ENCODE measurements at regions not wholly inside any gene's neighbourhood (a gene's known extent, or its start where the extent isn't known, plus 50 kb on each side); places are given as distances from the start of the nearest gene placed in this dataset.

GRCh38 chr3:31404871-31405270 lies 127.9 kb upstream of the STT3B start:
- DNase-seq, result no peak

GRCh38 chr3:31405515-31405914 lies 127.2 kb upstream of the STT3B start:
- no peak for DNase-seq

GRCh38 chr3:31406896-31407295 lies 125.8 kb upstream of the STT3B start:
- no peak for DNase-seq

GRCh38 chr3:31407665-31408064 lies 125.1 kb upstream of the STT3B start:
- DNase-seq, result no peak

- DNase-seq, result no peak
These were observed 124.0 kb upstream of the STT3B start for GRCh38 chr3:31408720-31409119.

GRCh38 chr3:31409389-31409788 lies 123.3 kb upstream of the STT3B start:
- DNase-seq, result no peak

- no peak for DNase-seq
These were observed 122.9 kb upstream of the STT3B start for GRCh38 chr3:31409866-31410265.

- DNase-seq, result no peak
These were observed 122.3 kb upstream of the STT3B start for GRCh38 chr3:31410411-31410810.

GRCh38 chr3:31412832-31413231 lies 119.9 kb upstream of the STT3B start:
- no peak for DNase-seq

GRCh38 chr3:31413515-31413914 lies 119.2 kb upstream of the STT3B start:
- no peak for DNase-seq

- no peak for DNase-seq
These were observed 115.7 kb upstream of the STT3B start for GRCh38 chr3:31416980-31417379.

GRCh38 chr3:31417486-31417885 lies 115.2 kb upstream of the STT3B start:
- no peak for DNase-seq

- DNase-seq, result no peak
These were observed 112.4 kb upstream of the STT3B start for GRCh38 chr3:31420311-31420710.

GRCh38 chr3:31421314-31422048 lies 111.2 kb upstream of the STT3B start:
- DNase-seq, result no peak

- DNase-seq, result no peak
These were observed 110.5 kb upstream of the STT3B start for GRCh38 chr3:31422237-31422636.

- no peak for DNase-seq
These were observed 109.2 kb upstream of the STT3B start for GRCh38 chr3:31423482-31423881.

- DNase-seq, result no peak
These were observed 107.3 kb upstream of the STT3B start for GRCh38 chr3:31425401-31425800.

GRCh38 chr3:31427623-31428022 lies 105.1 kb upstream of the STT3B start:
- no peak for DNase-seq

GRCh38 chr3:31431321-31431720 lies 101.4 kb upstream of the STT3B start:
- no peak for DNase-seq

- DNase-seq, result no peak
These were observed 99.6 kb upstream of the STT3B start for GRCh38 chr3:31432897-31433678.

- DNase-seq, result no peak
These were observed 99.1 kb upstream of the STT3B start for GRCh38 chr3:31433679-31433992.

GRCh38 chr3:31434819-31435218 lies 97.9 kb upstream of the STT3B start:
- no peak for DNase-seq

GRCh38 chr3:31436830-31437229 lies 95.9 kb upstream of the STT3B start:
- DNase-seq, result no peak

GRCh38 chr3:31438742-31439141 lies 94.0 kb upstream of the STT3B start:
- DNase-seq, result no peak

Measured in CD4-positive, alpha-beta T cell treated with Interleukin-6 for 4 hours (primary cell).